H1 (cell line): ENCODE measurements at regions not wholly inside any gene's neighbourhood (a gene's known extent, or its start where the extent isn't known, plus 50 kb on each side); places are given as distances from the start of the nearest gene placed in this dataset.

ENCODE experiments used
- BCL11A ChIP-seq, 2 experiments: IDR thresholded peaks; one replicate each; pipeline ENCODE4 v1.6.1; 2011; ENCODE audit warnings: low read depth in 2 of 2, low read length in 2 of 2, mild to moderate bottlenecking in 2 of 2
- CBX5 ChIP-seq: fragments of 300-800, 300-1000 bp; sonication (generic); IDR thresholded peaks from 2 replicates; pipeline ENCODE4 v1.7.1; 2016; ENCODE audit warnings: antibody characterized with exemption, low read length, low read depth
- KDM1A ChIP-seq: fragments of 200-600, 300-600 bp; sonication (generic); IDR thresholded peaks from 2 replicates; pipeline ENCODE4 v1.7.1; 2016; ENCODE audit warnings: mild to moderate bottlenecking, low read length, borderline replicate concordance
- KDM5A ChIP-seq: fragments of 200-600 bp; IDR thresholded peaks from 2 replicates; pipeline ENCODE4 v1.7.1; 2012; ENCODE audit warnings: mild to moderate bottlenecking, low read length, inconsistent platforms, mixed read lengths
- SAP30 ChIP-seq: fragments of 300-600 bp; sonication (generic); IDR thresholded peaks from 2 replicates; pipeline ENCODE4 v1.7.1; 2012; ENCODE audit warnings: low read length, moderate library complexity, mild to moderate bottlenecking, inconsistent platforms; ENCODE audit not compliant: insufficient read depth, insufficient replicate concordance
- SIN3A ChIP-seq, 2 experiments: IDR thresholded peaks in 1 of 2; conservative IDR thresholded peaks in 1 of 2; 2 replicates each; pipeline ENCODE4 v1.6.1; 2011 to 2012; ENCODE audit warnings: low read length in 2 of 2, improper control_type of control experiment in 1 of 2, low read depth in 1 of 2, mild to moderate bottlenecking in 1 of 2
- SP4 ChIP-seq: IDR thresholded peaks from 2 replicates; pipeline ENCODE4 v1.6.1; 2012; ENCODE audit warnings: low read length, inconsistent platforms

- no peak for TF ChIP-seq KDM5A
- TF ChIP-seq CBX5, result no peak
- no peak for TF ChIP-seq SP4
- TF ChIP-seq SIN3A (conservative IDR thresholded peaks at IDR 0.05 in 1 of 2, IDR thresholded peaks at IDR 0.05 in 1 of 2; ENCODE audit: low read depth in 1 of 2, low read length in 2 of 2), result no peak
- no peak for TF ChIP-seq BCL11A (IDR thresholded peaks at IDR 0.05; ENCODE audit: low read depth in 2 of 2, low read length in 2 of 2)
- TF ChIP-seq KDM1A, result no peak
- TF ChIP-seq SAP30, result no peak
These were observed 149.8 kb upstream of the EOLA2 start (continued) for GRCh38 chrX:150088042-150088441.
